HG03575 (cell line): ENCODE measurements at regions not wholly inside any gene's neighbourhood (a gene's known extent, or its start where the extent isn't known, plus 50 kb on each side); places are given as distances from the start of the nearest gene placed in this dataset.

Experiments
- ATAC-seq: cut with Tn5 transposase; IDR thresholded peaks from one replicate; pipeline ENCODE4 v1.9.1; 2021; ENCODE audit not compliant: unreplicated experiment, insufficient number of reproducible peaks, low FRiP score; ENCODE audit errors: extremely low read depth

DNA sequence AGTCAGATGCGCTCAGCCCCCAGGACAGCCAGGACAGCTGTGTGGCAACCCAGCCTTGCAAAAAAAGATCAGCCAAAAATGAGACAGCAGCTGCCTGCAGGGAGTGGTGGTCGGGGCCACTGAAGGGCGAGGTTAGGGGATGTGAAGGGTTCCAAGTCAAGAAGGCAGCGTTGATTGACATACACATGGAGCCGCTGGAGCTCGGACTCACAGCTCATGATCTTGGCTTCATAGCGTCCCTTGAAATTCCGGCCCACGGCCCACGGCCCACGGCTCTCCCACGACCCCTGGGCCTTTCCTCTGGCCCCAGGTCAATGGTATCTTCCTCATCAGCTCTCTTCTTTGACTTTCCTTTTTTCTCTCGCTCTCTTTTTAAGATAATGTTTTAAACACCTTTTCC is 390.0 kb upstream of the IRX4 start:
- no peak for ATAC-seq

- ATAC-seq = no peak
These were observed 389.3 kb upstream of the IRX4 start for GRCh38 chr5:2272039-2272438.

DNA sequence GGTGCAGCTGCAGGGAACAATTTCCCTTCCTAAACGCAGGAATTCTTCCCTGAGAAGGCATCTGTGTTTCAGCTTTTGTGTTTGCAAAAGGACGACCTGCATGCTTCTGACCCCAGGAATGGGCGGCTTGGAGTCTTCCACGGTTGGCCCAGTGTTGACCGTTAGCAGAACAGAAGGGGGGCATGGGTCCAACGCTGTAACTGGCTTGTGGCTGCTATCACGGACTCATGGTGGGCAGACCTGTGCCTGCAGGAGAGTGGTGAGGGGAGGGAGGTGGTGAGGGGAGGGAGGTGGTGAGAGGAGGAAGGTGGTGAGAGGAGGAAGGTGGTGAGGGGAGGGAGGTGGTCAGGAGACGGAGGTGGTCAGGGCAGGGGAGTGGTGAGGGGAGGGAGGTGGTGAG is 388.6 kb upstream of the IRX4 start:
- ATAC-seq = no peak

DNA sequence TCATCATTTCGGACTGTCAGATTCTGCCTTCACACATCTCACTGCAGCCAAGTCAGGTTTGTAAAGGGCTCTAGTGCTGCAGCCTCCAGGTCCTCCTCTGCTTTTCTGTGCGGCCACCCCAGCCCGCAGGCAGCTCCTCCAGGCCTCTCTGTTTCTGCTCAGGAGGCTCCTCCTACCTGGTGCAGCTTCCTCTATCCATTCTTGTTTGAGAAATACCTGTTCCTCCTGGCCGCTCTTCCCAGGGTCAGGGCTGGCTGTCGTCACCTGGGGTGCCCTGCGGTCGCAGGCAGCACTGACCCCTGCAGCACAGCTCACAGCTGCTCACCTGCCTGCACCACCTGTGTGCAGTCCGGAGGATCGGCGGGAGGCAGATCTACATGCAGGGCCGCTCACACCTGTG is 387.7 kb upstream of the IRX4 start:
- ATAC-seq = no peak

DNA sequence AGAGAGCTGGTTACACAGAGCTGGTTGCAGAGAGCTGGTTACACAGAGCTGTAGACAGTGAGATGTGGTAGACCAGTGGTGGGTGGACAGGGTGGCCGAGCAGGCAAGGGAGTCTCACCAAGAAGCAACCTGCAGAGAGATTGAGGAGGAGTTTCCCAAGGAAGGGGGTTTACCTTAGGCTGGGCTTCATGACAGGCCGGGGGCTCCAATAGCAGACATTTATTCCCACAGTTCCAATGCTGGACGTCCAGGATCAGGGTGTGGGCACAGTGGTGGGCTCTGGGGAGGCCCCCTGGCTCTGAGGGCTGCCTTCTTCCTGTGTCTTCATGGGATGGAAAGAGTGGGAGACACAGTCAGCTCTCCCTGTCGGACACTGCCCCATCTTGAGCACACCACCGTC is 386.9 kb upstream of the IRX4 start:
- no peak for ATAC-seq

- no peak for ATAC-seq
These were observed 385.3 kb upstream of the IRX4 start for GRCh38 chr5:2267991-2268390.

- no peak for ATAC-seq
These were observed 384.0 kb upstream of the IRX4 start for GRCh38 chr5:2266641-2267240.

DNA sequence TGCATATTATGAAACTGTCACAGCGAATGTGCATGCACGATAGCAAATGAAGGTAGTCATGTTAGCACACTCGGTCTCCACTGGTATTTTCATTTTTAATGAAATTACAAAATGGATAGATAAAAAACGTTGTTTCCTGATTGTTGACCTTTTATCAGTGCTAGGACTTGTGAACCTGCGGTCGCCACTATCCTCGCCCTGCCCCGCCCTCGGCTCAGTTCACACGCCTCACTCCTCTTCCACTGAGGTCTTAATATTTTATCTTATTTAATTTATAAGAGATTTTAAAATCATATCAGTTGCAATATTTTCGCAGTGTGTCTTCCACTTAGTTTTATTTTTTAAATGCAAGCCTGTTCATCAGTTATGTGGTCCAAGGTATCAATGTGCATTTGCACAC is 382.6 kb upstream of the IRX4 start:
- ATAC-seq = no peak

- no peak for ATAC-seq
These were observed 381.0 kb upstream of the IRX4 start for GRCh38 chr5:2263763-2264162.

DNA sequence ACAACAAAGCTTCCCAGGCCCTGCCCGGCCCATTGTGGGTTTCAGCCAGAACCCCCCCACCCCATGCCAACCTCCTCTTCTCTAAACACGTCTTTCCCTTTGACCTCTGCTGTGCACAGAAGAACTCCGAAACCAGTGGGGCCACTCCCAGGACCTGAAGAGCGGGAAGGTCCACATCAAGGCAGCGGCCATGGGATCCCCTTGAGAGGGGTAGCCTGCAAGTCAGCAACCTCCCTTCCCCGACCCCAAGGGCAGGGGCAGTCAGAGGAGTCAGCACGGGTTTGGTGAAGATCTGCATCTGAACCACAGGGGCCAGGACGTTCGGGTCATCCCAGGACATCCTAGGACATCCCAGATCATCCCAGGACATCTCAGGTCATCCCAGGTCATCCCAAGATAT is 379.9 kb upstream of the IRX4 start:
- no peak for ATAC-seq

DNA sequence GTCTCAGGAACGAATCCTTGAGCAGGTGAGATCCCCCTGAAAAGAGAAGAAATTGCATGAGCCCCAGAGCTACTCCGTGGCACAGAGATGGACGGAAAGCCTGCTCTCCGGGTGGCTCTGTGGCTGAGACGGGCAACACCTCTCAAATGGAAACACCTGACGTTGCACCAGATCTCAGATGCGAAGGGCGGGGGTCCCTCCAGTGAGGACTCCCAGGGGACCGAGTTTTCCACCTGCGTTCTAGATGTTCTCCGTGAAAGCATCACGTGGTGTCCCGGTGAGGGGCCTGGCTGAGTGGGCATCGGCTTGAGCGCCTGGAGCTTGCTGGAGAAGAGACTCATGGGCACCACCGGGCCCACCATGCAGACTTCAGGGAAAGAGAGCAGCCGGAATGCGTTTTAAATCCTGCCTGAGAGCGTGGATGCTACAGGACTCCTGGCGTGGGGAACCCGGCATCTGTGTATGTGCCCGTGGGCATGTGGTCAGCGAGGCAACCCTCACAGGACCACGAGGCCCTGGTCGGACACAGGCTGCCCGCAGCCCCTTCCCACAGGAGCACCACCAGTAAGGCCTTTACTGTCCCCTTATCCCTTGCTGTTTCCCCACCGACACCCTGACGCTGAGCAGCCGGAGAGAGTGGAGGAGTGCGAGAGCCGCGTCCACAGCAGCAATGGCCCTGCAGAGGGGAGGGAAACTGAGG is 378.4 kb upstream of the IRX4 start:
- ATAC-seq = no peak

DNA sequence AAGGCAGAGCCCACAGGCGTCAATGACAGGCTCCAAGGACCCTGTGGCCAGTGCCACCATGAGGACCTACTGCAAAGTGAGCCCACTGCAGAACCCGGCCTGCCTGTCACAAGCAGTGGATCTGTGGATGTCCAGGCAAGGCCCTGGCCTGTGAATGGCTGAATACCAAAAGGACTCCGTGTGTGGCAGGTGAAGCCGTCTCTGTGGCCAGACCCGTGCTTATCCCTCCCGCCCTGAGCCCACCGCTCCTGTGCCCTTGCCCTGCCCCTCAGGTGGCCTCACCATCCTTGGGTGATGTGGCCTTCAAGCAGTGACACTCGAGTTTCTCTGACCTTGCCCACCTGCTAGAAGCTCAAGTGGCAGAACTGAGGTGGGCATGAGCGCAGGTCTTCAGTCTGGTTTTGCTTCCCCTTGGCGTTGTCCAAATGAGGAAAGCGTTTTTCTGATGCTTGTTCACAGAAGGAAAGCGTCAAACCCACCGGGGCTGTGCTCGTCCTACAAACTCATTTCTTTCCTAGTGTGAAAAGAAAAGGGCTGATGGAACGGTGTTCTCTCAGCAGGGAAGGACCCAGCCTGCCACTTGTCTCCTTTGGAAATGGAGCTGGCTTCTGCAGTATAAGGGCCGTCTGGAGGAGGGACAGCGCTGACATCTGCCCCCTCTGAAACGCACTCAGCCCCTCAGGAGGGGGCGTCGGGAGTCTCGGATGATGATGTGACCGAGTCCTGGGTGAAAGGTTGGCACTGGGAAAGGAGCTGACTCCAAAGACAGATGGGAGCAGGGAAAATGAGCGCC is 377.7 kb upstream of the IRX4 start:
- no peak for ATAC-seq

- ATAC-seq = no peak
These were observed 376.9 kb upstream of the IRX4 start for GRCh38 chr5:2259494-2260107.

- ATAC-seq = no peak
These were observed 376.1 kb upstream of the IRX4 start for GRCh38 chr5:2258861-2259260.

- ATAC-seq = no peak
These were observed 374.9 kb upstream of the IRX4 start for GRCh38 chr5:2257326-2258244.

GRCh38 chr5:2256691-2257280 is 374.1 kb upstream of the IRX4 start:
- no peak for ATAC-seq

GRCh38 chr5:2255915-2256690 is 373.4 kb upstream of the IRX4 start:
- no peak for ATAC-seq
